ENCODE measurements at regions not wholly inside any gene's neighbourhood (a gene's known extent, or its start where the extent isn't known, plus 50 kb on each side); places are given as distances from the start of the nearest gene placed in this dataset.

DNA sequence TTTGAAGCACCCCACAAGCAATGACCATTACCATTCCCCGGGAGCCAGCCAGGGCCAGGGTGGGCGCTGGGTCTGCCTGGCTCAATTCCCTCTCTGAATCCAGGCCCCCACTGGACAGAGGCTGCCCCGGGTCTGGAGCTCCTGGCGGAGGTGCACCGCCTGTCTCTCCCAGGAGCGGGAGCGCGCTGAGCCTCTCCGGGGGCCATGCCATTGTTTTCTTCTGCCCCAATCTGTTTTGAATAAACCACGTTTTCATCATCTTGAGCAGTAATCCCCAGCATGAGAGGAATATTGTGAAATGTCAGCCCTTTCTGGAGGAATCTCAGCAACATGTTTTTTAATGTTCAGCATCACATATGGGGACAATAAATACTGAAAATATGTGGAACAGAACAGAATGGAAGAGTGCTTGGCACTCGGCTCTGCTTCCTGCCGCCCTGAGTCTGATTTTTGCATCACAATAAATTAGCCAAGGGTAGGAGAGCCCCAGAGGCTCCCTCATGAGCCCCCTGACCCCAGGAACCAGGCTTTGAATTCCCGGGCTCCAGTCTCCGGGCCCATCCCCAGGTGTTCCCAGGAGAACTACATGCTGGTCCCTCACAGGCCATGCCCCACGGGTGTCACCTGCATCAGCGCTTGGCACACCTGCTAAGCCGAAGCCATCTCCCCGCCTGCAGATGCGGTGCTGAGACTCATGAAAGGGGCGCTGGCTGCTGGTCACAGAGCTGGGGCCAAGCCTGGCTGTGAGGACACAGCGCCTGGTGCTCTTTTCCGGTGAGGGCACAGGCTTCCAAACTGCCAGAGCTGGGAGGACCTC is 88.8 kb downstream of the INHBB start:
- Histone ChIP-seq H3K27me3 (peaks cover 0 to 23% of the 10 kb centered on the region in 2 donors), H3K4me3 (no peak overlapping the region), H3K4me1 (no peaks in the 10 kb centered on the region), H3K27ac (no peak overlapping the region), H3K9me3 (no peaks in the 10 kb centered on the region), H3K36me3 (no peaks in the 10 kb centered on the region)
- intact Hi-C loops (cut with DNase I; ENCODE audit: low total_unique reads): loop anchor here (5.0 to 10.0 kb wide), 2 partner anchors 92 to 240 kb away; no protein-coding TSS in a partner anchor
- TF ChIP-seq, protein P1, sequence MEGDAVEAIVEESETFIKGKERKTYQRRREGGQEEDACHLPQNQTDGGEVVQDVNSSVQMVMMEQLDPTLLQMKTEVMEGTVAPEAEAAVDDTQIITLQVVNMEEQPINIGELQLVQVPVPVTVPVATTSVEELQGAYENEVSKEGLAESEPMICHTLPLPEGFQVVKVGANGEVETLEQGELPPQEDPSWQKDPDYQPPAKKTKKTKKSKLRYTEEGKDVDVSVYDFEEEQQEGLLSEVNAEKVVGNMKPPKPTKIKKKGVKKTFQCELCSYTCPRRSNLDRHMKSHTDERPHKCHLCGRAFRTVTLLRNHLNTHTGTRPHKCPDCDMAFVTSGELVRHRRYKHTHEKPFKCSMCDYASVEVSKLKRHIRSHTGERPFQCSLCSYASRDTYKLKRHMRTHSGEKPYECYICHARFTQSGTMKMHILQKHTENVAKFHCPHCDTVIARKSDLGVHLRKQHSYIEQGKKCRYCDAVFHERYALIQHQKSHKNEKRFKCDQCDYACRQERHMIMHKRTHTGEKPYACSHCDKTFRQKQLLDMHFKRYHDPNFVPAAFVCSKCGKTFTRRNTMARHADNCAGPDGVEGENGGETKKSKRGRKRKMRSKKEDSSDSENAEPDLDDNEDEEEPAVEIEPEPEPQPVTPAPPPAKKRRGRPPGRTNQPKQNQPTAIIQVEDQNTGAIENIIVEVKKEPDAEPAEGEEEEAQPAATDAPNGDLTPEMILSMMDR (IDR thresholded peaks at IDR 0.05): no peak
- DNase-seq: no peak

DNA sequence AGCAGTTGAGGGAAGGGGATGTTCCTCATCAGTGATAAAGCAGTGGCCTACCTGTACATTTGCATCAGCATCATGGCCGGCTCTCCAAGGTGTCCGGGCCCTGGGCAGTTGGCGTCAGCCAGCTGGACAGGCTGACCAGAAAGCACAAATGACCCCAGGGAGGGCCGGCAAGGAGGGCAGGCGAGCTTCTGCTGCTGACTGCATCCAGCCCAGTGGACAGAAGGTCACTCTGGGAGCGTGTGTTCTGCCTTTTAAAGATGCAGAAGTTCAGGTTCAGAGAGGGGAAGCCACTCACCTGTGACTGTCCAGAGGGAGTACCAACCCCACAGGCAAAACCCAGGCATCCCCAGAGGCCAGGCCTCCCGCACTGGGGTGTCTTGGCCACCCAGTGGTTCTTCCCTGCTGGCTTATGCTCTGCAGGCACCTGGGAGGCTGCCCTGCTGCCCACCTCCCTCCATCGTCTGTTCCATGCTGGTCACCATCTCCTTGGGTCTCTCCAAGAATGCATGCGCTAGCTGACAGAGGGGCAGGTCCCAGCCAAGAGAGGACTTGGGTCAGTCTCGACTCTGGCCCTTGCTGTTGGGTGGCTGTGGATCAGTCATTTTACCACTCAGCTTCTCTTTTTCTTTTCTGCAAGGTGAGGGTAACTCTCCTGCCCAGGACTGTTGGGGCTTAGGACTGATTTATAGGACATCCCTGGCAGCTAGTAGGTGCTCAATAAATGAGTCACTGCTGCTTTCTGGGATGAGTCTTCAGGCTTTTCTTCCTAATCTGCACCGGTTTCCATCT is 89.9 kb downstream of the INHBB start:
- no peak overlapping the region for H3K4me3 ChIP-seq
- no peaks in the 10 kb centered on the region for H3K4me1 ChIP-seq
- H3K9me3 ChIP-seq: no peaks in the 10 kb centered on the region
- no peaks in the 10 kb centered on the region for H3K36me3 ChIP-seq
- H3K27me3 ChIP-seq: peaks cover 0 to 27% of the 10 kb centered on the region in 2 donors
- intact Hi-C loops (cut with DNase I; ENCODE audit: low total_unique reads): loop anchor here (5.0 to 10.0 kb wide), 2 partner anchors 94 to 239 kb away; no protein-coding TSS in a partner anchor
- H3K27ac ChIP-seq: no peak overlapping the region
- DNase-seq: no peak
- TF ChIP-seq, protein P1 (IDR thresholded peaks at IDR 0.05): no peak

DNA sequence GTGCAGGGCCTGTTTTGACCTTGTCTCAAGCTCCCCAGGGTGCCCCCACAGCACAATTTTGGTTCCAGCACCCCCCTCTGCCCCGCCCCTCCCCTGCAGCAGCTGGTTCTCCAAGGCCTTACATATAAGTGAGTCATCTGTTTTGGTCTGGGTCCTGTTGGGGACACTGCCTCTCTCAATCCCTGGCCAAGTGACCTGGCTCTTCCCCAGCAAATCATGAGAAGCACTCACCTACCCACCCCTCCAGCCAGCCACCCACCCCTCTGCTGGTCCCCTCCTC is 90.5 kb downstream of the INHBB start:
- no peak overlapping the region for H3K4me3 ChIP-seq
- H3K9me3 ChIP-seq: no peaks in the 10 kb centered on the region
- intact Hi-C loops (cut with DNase I; ENCODE audit: low total_unique reads): loop anchor here (5.0 to 10.0 kb wide), 2 partner anchors 94 to 238 kb away; no protein-coding TSS in a partner anchor
- peaks cover 0 to 2% (median under 1%) of the 10 kb centered on the region in 4 donors for H3K4me1 ChIP-seq
- DNase-seq: no peak
- TF ChIP-seq, protein P1 (IDR thresholded peaks at IDR 0.05): no peak
- H3K36me3 ChIP-seq: no peaks in the 10 kb centered on the region
- no peak overlapping the region for H3K27ac ChIP-seq
- H3K27me3 ChIP-seq: peaks cover 0 to 30% of the 10 kb centered on the region in 2 donors

DNA sequence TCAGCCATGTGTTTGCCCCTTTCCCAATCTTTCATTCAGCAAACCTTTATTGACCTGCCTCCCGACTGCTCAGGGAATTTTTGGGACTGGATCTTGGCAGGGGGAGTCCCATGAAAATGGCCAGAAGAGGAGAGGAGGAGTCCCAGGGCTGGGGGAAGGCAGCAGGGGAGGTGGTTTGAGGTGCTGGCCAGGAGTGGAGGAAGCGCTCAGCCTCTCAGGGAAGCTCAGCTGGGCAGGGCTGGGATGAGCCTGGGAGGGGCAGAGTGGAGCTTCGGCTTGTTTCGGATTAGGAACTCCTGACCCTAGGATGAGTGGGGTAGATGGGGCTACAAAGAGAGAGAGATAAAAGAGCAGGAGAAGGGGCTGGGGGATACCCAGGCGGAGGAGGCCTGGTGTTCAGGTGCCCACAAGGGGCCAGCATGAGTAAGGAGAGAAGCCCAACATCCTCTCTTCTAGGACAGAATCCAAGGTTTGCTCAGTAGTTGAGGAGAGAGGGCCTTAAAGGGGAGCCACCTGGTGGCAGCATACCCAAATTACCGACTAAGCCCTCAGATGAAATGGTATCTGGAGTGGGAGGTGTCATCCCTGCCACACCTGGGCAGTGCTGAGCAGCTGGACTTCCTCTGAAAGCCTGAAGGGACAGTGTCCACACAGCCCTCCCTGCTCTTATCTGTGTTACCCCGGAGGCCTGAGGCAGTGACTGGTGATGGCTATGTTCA is 91.1 kb downstream of the INHBB start:
- H3K4me1 ChIP-seq: peaks cover 5 to 9% (median 6%) of the 10 kb centered on the region in 4 donors
- no peak overlapping the region for H3K27ac ChIP-seq
- TF ChIP-seq, protein P1 (IDR thresholded peaks at IDR 0.05): no peak
- intact Hi-C loops (cut with DNase I; ENCODE audit: low total_unique reads): loop anchor here (5.0 to 10.0 kb wide), 2 partner anchors 95 to 238 kb away; no protein-coding TSS in a partner anchor
- peaks cover 0 to 33% of the 10 kb centered on the region in 2 donors for H3K27me3 ChIP-seq
- H3K9me3 ChIP-seq: no peaks in the 10 kb centered on the region
- DNase-seq: no peak
- H3K36me3 ChIP-seq: no peaks in the 10 kb centered on the region
- H3K4me3 ChIP-seq: no peak overlapping the region

DNA sequence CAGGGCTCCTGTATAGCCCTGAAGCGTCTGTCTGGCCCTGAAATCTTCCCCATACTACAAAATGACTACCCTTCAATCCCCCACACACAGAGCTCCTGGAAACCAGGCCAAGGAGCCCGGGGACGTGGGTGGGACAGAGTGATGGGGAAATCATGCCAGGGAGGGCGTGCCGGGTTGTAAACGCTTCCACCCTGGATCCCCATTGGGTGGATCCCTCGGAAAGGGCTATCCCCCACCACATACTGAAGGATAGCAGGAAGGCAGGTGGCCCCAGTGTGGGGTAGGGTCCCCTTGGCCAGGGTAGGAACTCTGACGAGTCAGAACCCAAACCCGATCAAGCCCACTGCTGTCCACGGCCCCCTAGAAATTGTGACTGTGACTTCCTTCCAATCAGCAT is 91.7 kb downstream of the INHBB start:
- DNase-seq: no peak
- intact Hi-C loops (cut with DNase I; ENCODE audit: low total_unique reads): loop anchor here (5.0 to 10.0 kb wide), 2 partner anchors 95 to 237 kb away; no protein-coding TSS in a partner anchor
- H3K36me3 ChIP-seq: no peaks in the 10 kb centered on the region

More for the DNA sequence above, 91.7 kb downstream of the INHBB start:
- Histone ChIP-seq H3K4me1 (peaks cover 8 to 14% (median 12%) of the 10 kb centered on the region in 4 donors), H3K27me3 (peaks cover 0 to 39% of the 10 kb centered on the region in 2 donors), H3K4me3 (no peak overlapping the region), H3K9me3 (no peaks in the 10 kb centered on the region), H3K27ac (no peak overlapping the region)
- TF ChIP-seq, protein P1 (IDR thresholded peaks at IDR 0.05): no peak

Data from tibial artery (tissue), 4 donors.